ENCODE measurements at regions not wholly inside any gene's neighbourhood (a gene's known extent, or its start where the extent isn't known, plus 50 kb on each side); places are given as distances from the start of the nearest gene placed in this dataset.

- Histone ChIP-seq H4K20me1 (ENCODE audit: low read depth) (no peaks in the 10 kb centered on the region), H3K4me1 (peaks cover 18% of the 10 kb centered on the region), H3K79me2 (ENCODE audit: low read depth) (no peaks in the 10 kb centered on the region), H3K4me2 (no peak overlapping the region), H3K27ac (no peak overlapping the region), H3K27me3 (no peaks in the 10 kb centered on the region), H3K36me3 (no peaks in the 10 kb centered on the region), H2AFZ (replicated peaks) (no peak overlapping the region), H3F3A (ENCODE audit: low read depth) (no peaks in the 10 kb centered on the region), H3K9ac (no peak overlapping the region), H3K9me3 (ENCODE audit: low read depth) (no peaks in the 10 kb centered on the region), H3K4me3 (no peak overlapping the region)
- Mint-ChIP-seq H3K27me3 (ENCODE audit: insufficient read depth, low read depth) (peaks cover 5% of the 10 kb centered on the region), H3K36me3 (no peaks in the 10 kb centered on the region), H3K9me3 (no peaks in the 10 kb centered on the region), H3K27ac (no peak overlapping the region), H3K4me1 (peaks cover 26% of the 10 kb centered on the region), H3K4me3 (no peak overlapping the region)
- DNase-seq (ENCODE audit: low spot score) = no peak
- TF ChIP-seq EZH2phosphoT487 (IDR thresholded peaks at IDR 0.05) = no peak
- TF ChIP-seq CTCF (IDR thresholded peaks at IDR 0.05) = no peak
- TF ChIP-seq EZH2 (IDR thresholded peaks at IDR 0.05) = no peak
Observed at GRCh38 chr11:121696931-121697670, 244.3 kb upstream of the SORL1-AS1 start.

GRCh38 chr11:121696177-121696871 is 243.6 kb upstream of the SORL1-AS1 start:
- TF ChIP-seq EZH2 (IDR thresholded peaks at IDR 0.05) = no peak
- TF ChIP-seq CTCF (IDR thresholded peaks at IDR 0.05) = no peak
- no peak for TF ChIP-seq EZH2phosphoT487 (IDR thresholded peaks at IDR 0.05)
- H3K9me3 Mint-ChIP-seq = no peaks in the 10 kb centered on the region
- H3K36me3 Mint-ChIP-seq = no peaks in the 10 kb centered on the region
- H3K79me2 ChIP-seq (ENCODE audit: low read depth) = no peaks in the 10 kb centered on the region
- peaks cover 18% of the 10 kb centered on the region for H3K4me1 ChIP-seq
- H3K4me1 Mint-ChIP-seq = peaks cover 26% of the 10 kb centered on the region
- H3K9me3 ChIP-seq (ENCODE audit: low read depth) = no peaks in the 10 kb centered on the region
- no peak overlapping the region for H3K4me2 ChIP-seq
- no peaks in the 10 kb centered on the region for H4K20me1 ChIP-seq (ENCODE audit: low read depth)
- peaks cover 5% of the 10 kb centered on the region for H3K27me3 Mint-ChIP-seq (ENCODE audit: insufficient read depth, low read depth)
- H3K27ac ChIP-seq = no peak overlapping the region
- peak overlapping the region; percentile 92 for H3K27ac Mint-ChIP-seq
- H2AFZ ChIP-seq (replicated peaks) = peak overlapping the region; percentile 61
- H3K9ac ChIP-seq = no peak overlapping the region
- H3K4me3 Mint-ChIP-seq = no peak overlapping the region
- H3K4me3 ChIP-seq = no peak overlapping the region
- H3F3A ChIP-seq (ENCODE audit: low read depth) = no peaks in the 10 kb centered on the region
- no peak for DNase-seq (ENCODE audit: low spot score)
- no peaks in the 10 kb centered on the region for H3K36me3 ChIP-seq
- H3K27me3 ChIP-seq = no peaks in the 10 kb centered on the region

GRCh38 chr11:121692236-121692635 is 239.5 kb upstream of the SORL1-AS1 start:
- Mint-ChIP-seq H3K4me3 (no peak overlapping the region), H3K36me3 (no peaks in the 10 kb centered on the region), H3K27me3 (ENCODE audit: insufficient read depth, low read depth) (peaks cover 5% of the 10 kb centered on the region), H3K27ac (no peak overlapping the region), H3K4me1 (peaks cover 40% of the 10 kb centered on the region), H3K9me3 (no peaks in the 10 kb centered on the region)
- no peak for TF ChIP-seq CTCF (IDR thresholded peaks at IDR 0.05)
- TF ChIP-seq EZH2phosphoT487 (IDR thresholded peaks at IDR 0.05) = no peak
- TF ChIP-seq EZH2 (IDR thresholded peaks at IDR 0.05) = no peak
- H3K4me2 ChIP-seq = no peak overlapping the region
- H3K4me1 ChIP-seq = peaks cover 21% of the 10 kb centered on the region
- H2AFZ ChIP-seq (replicated peaks) = no peak overlapping the region
- no peak overlapping the region for H3K4me3 ChIP-seq
- no peak for DNase-seq (ENCODE audit: low spot score)
- no peaks in the 10 kb centered on the region for H3K79me2 ChIP-seq (ENCODE audit: low read depth)
- no peaks in the 10 kb centered on the region for H3K9me3 ChIP-seq (ENCODE audit: low read depth)
- H3F3A ChIP-seq (ENCODE audit: low read depth) = peaks cover 8% of the 10 kb centered on the region
- H3K27me3 ChIP-seq = no peaks in the 10 kb centered on the region
- H3K27ac ChIP-seq = no peak overlapping the region
- no peak overlapping the region for H3K9ac ChIP-seq
- no peaks in the 10 kb centered on the region for H4K20me1 ChIP-seq (ENCODE audit: low read depth)
- H3K36me3 ChIP-seq = no peaks in the 10 kb centered on the region
